ENCODE measurements at regions not wholly inside any gene's neighbourhood (a gene's known extent, or its start where the extent isn't known, plus 50 kb on each side); places are given as distances from the start of the nearest gene placed in this dataset.

- no peaks in the 10 kb centered on the region for H3K79me1 ChIP-seq (ENCODE audit: low read depth, low read length)
- H3K36me3 ChIP-seq (ENCODE audit: control insufficient read depth in 2 of 4, insufficient read depth in 4 of 4, low read length in 3 of 4), result no peaks in the 10 kb centered on the region
- H3K18ac ChIP-seq (ENCODE audit: extremely low read depth, low read length), result no peak overlapping the region
- WGBS, 2 experiments (ENCODE audit: extremely low coverage in 1 of 2, insufficient coverage in 1 of 2, insufficient read length in 1 of 2, insufficient replicate concordance in 2 of 2, low coverage in 1 of 2, low lambda C conversion rate in 2 of 2, missing lambda C conversion rate in 1 of 2), result 86% methylated on average over 2 of the region's 2 CpGs; no CpG with 5 or more reads in 1 of the 2 experiments
- FAIRE-seq, result no peak
- peaks cover 3 to 9% of the 10 kb centered on the region in 2 experiments; a peak in 3 of 4 replicates for H3K9me3 ChIP-seq (ENCODE audit: insufficient read depth in 2 of 2, low read depth in 1 of 2, low read length in 1 of 2)
- peaks cover 0 to 3% (median 1%) of the 10 kb centered on the region in 4 experiments; a peak in 2 of 7 replicates for H3K4me1 ChIP-seq (replicated peaks in 1 of 4; ENCODE audit: control insufficient read depth in 3 of 4, insufficient read depth in 4 of 4, low read length in 3 of 4)
- no peak overlapping the region for H3K4ac ChIP-seq (replicated peaks; ENCODE audit: insufficient read length, low read depth, low read length)
- no peak overlapping the region for H3K56ac ChIP-seq (replicated peaks; ENCODE audit: insufficient read length, low read depth, low read length)
- ChIA-PET CTCF (ENCODE audit: partially characterized antibody) (interaction anchor here (0.8 kb wide), 1 partner anchor 23 kb away, joined by 3 read pairs; no protein-coding TSS in a partner anchor), POLR2A (ENCODE audit: partially characterized antibody) (no interaction called here)
- H2BK12ac ChIP-seq (ENCODE audit: low read depth, low read length), result no peak overlapping the region
- no peak for DNase-seq (ENCODE audit: low read depth in 1 of 2, low spot score in 2 of 2)
- no peak overlapping the region for H2BK120ac ChIP-seq (replicated peaks; ENCODE audit: low read depth, low read length)
- no peaks in the 10 kb centered on the region for H3K27me3 ChIP-seq (replicated peaks in 1 of 4; ENCODE audit: control insufficient read depth in 3 of 4, extremely low read depth in 1 of 4, insufficient read depth in 3 of 4, low read length in 3 of 4)
- no peak overlapping the region for H2AFZ ChIP-seq (ENCODE audit: low read length)
- no peak overlapping the region for H3K14ac ChIP-seq (ENCODE audit: insufficient read length)
- no peak overlapping the region for H3K27ac ChIP-seq (ENCODE audit: low read depth, low read length)
- no peak overlapping the region for H3K23ac ChIP-seq (ENCODE audit: insufficient read length)
- no peak overlapping the region for H3K4me2 ChIP-seq (ENCODE audit: insufficient read depth in 1 of 2, low read depth in 2 of 2, low read length in 2 of 2)
- H2BK5ac ChIP-seq (ENCODE audit: low read depth, low read length), result no peak overlapping the region
- H2BK15ac ChIP-seq (ENCODE audit: low read length), result no peak overlapping the region
- H3K23me2 ChIP-seq (ENCODE audit: low read depth, low read length), result no peaks in the 10 kb centered on the region
- H4K8ac ChIP-seq (ENCODE audit: extremely low read depth, insufficient read depth, low read length), result no peak overlapping the region
- H3K4me3 ChIP-seq (ENCODE audit: extremely low read depth in 1 of 4, insufficient read depth in 2 of 4, low read depth in 3 of 4, low read length in 4 of 4), result no peak overlapping the region
- H2BK20ac ChIP-seq (ENCODE audit: low read length), result no peak overlapping the region
- H4K5ac ChIP-seq (ENCODE audit: insufficient read length, low read depth, low read length), result no peak overlapping the region
- no peak overlapping the region for H3K9ac ChIP-seq (replicated peaks in 1 of 4; ENCODE audit: extremely low read depth in 1 of 4, low read depth in 3 of 4, low read length in 3 of 4)
- no peak overlapping the region for H4K91ac ChIP-seq (replicated peaks; ENCODE audit: insufficient read length, low read length)
- H3K79me2 ChIP-seq (ENCODE audit: control insufficient read depth in 1 of 2, insufficient read depth in 2 of 2, low read length in 2 of 2), result no peaks in the 10 kb centered on the region
- no peaks in the 10 kb centered on the region for H4K20me1 ChIP-seq (replicated peaks in 1 of 2; ENCODE audit: control insufficient read depth in 1 of 2, insufficient read depth in 2 of 2, low read length in 2 of 2)
- no peak overlapping the region for H2AK5ac ChIP-seq (ENCODE audit: low read depth, low read length)
- TF ChIP-seq TCF12 (IDR thresholded peaks at IDR 0.05; ENCODE audit: low read depth, low read length) (no peak), BRCA1 (IDR thresholded peaks at IDR 0.05; ENCODE audit: low read depth, low read length) (no peak), TAF1 (IDR thresholded peaks at IDR 0.05; ENCODE audit: low read depth, low read length) (no peak), SAP30 (IDR thresholded peaks at IDR 0.05; ENCODE audit: insufficient read depth, insufficient replicate concordance, low read length) (no peak), EZH2 (IDR thresholded peaks at IDR 0.05; ENCODE audit: low read depth, low read length, severe bottlenecking) (no peak), SIN3A (conservative IDR thresholded peaks at IDR 0.05 in 1 of 2, IDR thresholded peaks at IDR 0.05 in 1 of 2; ENCODE audit: low read depth in 1 of 2, low read length in 2 of 2) (no peak), E2F6 (IDR thresholded peaks at IDR 0.05) (no peak), SIX5 (IDR thresholded peaks at IDR 0.05; ENCODE audit: low read depth, low read length) (no peak), SP1 (IDR thresholded peaks at IDR 0.05; ENCODE audit: low read depth, low read length) (no peak), ATF3 (IDR thresholded peaks at IDR 0.05; ENCODE audit: insufficient read depth, low read depth, low read length) (no peak), PHF8 (conservative IDR thresholded peaks at IDR 0.05; ENCODE audit: low read depth, low read length) (no peak), SIRT6 (IDR thresholded peaks at IDR 0.05; ENCODE audit: low read length) (no peak), SP4 (IDR thresholded peaks at IDR 0.05; ENCODE audit: low read length) (no peak), POLR2A (IDR thresholded peaks at IDR 0.05; ENCODE audit: control extremely low read depth in 1 of 2, low read depth in 2 of 2, low read length in 2 of 2) (no peak), TEAD4 (IDR thresholded peaks at IDR 0.05; ENCODE audit: low read depth, low read length) (no peak)
These were observed 211.6 kb upstream of the TBL1X start for GRCh38 chrX:9253211-9253610.
